A549 (cell line): ENCODE measurements at regions not wholly inside any gene's neighbourhood (a gene's known extent, or its start where the extent isn't known, plus 50 kb on each side); places are given as distances from the start of the nearest gene placed in this dataset.

ENCODE experiments used
- CTCF ChIP-seq: fragments of >200 bp; sonication (Bioruptor Twin); formaldehyde crosslinking; IDR thresholded peaks from 3 replicates; pipeline ENCODE4 v1.5.1; 2016
- ELK1 ChIP-seq: fragments of 150-350 bp; IDR thresholded peaks from 2 replicates; pipeline ENCODE4 v1.6.1; 2014; ENCODE audit warnings: low read depth, mild to moderate bottlenecking, low read length
- MAZ ChIP-seq: fragments of 150-350 bp; IDR thresholded peaks from 2 replicates; pipeline ENCODE4 v1.6.1; 2014; ENCODE audit warnings: antibody characterized with exemption, low read depth, low read length, borderline replicate concordance
- PBX3 ChIP-seq: IDR thresholded peaks from 2 replicates; pipeline ENCODE4 v1.6.1; 2012
- POLR2A ChIP-seq: IDR thresholded peaks from 2 replicates; pipeline ENCODE4 v1.6.1; 2012; ENCODE audit warnings: mild to moderate bottlenecking, low read length
- RAD21 ChIP-seq, 2 experiments: fragments of >200 bp in 1 of 2; sonication (Bioruptor Twin) in 1 of 2; formaldehyde crosslinking in 1 of 2; IDR thresholded peaks in 1 of 2; conservative IDR thresholded peaks in 1 of 2; 2 replicates in 1 of 2; 3 replicates in 1 of 2; pipeline ENCODE4 v1.6.1; 2012 to 2018; ENCODE audit warnings: inconsistent platforms in 1 of 2
- REST ChIP-seq: fragments of 200-600 bp; sonication (generic); IDR thresholded peaks from 2 replicates; pipeline ENCODE4 v1.6.1; 2016; ENCODE audit warnings: antibody characterized with exemption, mild to moderate bottlenecking, moderate library complexity
- SMC3 ChIP-seq: fragments of >200 bp; sonication (Bioruptor Twin); formaldehyde crosslinking; IDR thresholded peaks from 3 replicates; pipeline ENCODE4 v1.6.1; 2018; ENCODE audit warnings: inconsistent platforms
- SREBF2 ChIP-seq: fragments of 450-650 bp; IDR thresholded peaks from 2 replicates; pipeline ENCODE4 v1.6.1; 2014; ENCODE audit warnings: mild to moderate bottlenecking, moderate library complexity
- ZC3H11A ChIP-seq: fragments of 450-650 bp; IDR thresholded peaks from 2 replicates; pipeline ENCODE4 v1.6.1; 2014; ENCODE audit warnings: antibody characterized with exemption, mild to moderate bottlenecking

GRCh38 chr12:58425481-58426392 lies 484.4 kb downstream of the ATP23 start:
- TF ChIP-seq PBX3 (peak; percentile 86), MAZ (no peak), CTCF (no peak), REST (no peak), ELK1 (no peak), POLR2A (no peak), SMC3 (peak; percentile 51; the same call in 2 of the 3 replicates), ZC3H11A (no peak), SREBF2 (no peak), RAD21 (conservative IDR thresholded peaks at IDR 0.05 in 1 of 2, IDR thresholded peaks at IDR 0.05 in 1 of 2) (peak; percentile 28 to 51; a peak in 4 of 5 replicates)
